Gastroesophageal sphincter (tissue), 3 donors: ENCODE measurements at regions not wholly inside any gene's neighbourhood (a gene's known extent, or its start where the extent isn't known, plus 50 kb on each side); places are given as distances from the start of the nearest gene placed in this dataset.

Source experiments
- EP300 ChIP-seq: sonication (generic); formaldehyde crosslinking; IDR thresholded peaks from one replicate; pipeline ENCODE4 v1.6.1; 2017; ENCODE audit warnings: antibody characterized with exemption, mild to moderate bottlenecking
- POLR2A ChIP-seq, 2 donors: fragments of 450-650 bp; IDR thresholded peaks; one replicate each; pipeline ENCODE4 v1.6.1; 2017; ENCODE audit warnings: antibody characterized with exemption in 2 of 2, mild to moderate bottlenecking in 2 of 2, moderate library complexity in 1 of 2
- POLR2AphosphoS5 ChIP-seq: sonication (generic); formaldehyde crosslinking; IDR thresholded peaks from one replicate; pipeline ENCODE4 v1.6.1; 2017; ENCODE audit warnings: antibody characterized with exemption
- TF ChIP-seq, protein P1 (sequence below), 4 experiments: fragments of 200-600 bp in 2 of 4; fragments of 450-650 bp in 2 of 4; sonication (generic) in 1 of 4; IDR thresholded peaks; one replicate each; pipeline ENCODE4 v1.5.1; 2017 to 2019; ENCODE audit warnings: antibody characterized with exemption in 4 of 4, mild to moderate bottlenecking in 2 of 4, moderate library complexity in 2 of 4

DNA sequence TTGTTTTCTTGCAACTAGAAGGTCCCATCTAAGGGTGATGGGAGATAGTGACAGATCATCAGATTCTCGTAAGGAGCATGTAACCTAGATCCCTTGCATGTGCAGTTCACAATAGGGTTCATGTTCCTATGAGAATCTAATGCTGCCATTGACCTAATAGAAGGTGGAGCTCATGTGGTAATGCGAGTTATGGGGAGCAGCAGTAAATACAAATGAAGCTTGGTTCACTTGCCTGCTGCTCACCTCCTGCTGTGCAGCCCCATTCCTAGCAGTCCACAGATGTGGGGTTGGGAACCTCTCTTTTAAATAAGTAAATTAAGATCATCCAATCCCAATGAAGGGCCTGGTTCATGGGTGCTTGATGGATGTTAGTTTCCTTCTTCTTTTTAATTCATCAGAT is 148.7 kb upstream of the ATP1B1 start:
- TF ChIP-seq POLR2A (IDR thresholded peaks at IDR 0.05) (no peak), EP300 (no peak), POLR2AphosphoS5 (no peak)
- TF ChIP-seq, protein P1, sequence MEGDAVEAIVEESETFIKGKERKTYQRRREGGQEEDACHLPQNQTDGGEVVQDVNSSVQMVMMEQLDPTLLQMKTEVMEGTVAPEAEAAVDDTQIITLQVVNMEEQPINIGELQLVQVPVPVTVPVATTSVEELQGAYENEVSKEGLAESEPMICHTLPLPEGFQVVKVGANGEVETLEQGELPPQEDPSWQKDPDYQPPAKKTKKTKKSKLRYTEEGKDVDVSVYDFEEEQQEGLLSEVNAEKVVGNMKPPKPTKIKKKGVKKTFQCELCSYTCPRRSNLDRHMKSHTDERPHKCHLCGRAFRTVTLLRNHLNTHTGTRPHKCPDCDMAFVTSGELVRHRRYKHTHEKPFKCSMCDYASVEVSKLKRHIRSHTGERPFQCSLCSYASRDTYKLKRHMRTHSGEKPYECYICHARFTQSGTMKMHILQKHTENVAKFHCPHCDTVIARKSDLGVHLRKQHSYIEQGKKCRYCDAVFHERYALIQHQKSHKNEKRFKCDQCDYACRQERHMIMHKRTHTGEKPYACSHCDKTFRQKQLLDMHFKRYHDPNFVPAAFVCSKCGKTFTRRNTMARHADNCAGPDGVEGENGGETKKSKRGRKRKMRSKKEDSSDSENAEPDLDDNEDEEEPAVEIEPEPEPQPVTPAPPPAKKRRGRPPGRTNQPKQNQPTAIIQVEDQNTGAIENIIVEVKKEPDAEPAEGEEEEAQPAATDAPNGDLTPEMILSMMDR (IDR thresholded peaks at IDR 0.05), result no peak
